B cell (primary cell): ENCODE measurements at regions not wholly inside any gene's neighbourhood (a gene's known extent, or its start where the extent isn't known, plus 50 kb on each side); places are given as distances from the start of the nearest gene placed in this dataset.

Experiments
- EZH2 ChIP-seq: IDR thresholded peaks from 2 replicates; pipeline ENCODE4 v1.6.1; 2012; ENCODE audit warnings: borderline replicate concordance, low read depth, mild to moderate bottlenecking, moderate library complexity, low read length; ENCODE audit not compliant: insufficient read depth, poor library complexity, severe bottlenecking
- TF ChIP-seq, protein P1 (sequence below): fragments of 200-600 bp; IDR thresholded peaks from one replicate; pipeline ENCODE4 v1.8.0; 2022; ENCODE audit warnings: antibody characterized with exemption, mild to moderate bottlenecking

DNA sequence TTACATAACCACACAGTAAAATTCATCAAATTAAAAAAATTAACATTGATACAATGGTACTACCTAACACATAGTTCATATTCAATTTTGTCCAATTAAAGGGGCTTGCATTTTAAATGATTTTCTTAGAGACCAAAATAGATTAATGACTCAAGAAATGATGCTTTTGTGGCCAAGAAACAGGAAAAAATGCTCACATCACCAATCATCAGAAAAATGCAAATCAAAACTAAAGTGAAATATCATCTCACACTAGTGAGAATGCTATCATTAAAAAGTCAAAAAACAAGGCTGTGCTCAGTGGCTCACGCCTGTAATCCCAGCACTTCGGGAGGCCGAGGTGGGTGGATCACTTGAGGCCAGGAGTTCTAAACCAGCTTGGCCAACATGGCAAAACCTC lies 235.6 kb downstream of the PIK3C3 start:
- TF ChIP-seq, protein P1, sequence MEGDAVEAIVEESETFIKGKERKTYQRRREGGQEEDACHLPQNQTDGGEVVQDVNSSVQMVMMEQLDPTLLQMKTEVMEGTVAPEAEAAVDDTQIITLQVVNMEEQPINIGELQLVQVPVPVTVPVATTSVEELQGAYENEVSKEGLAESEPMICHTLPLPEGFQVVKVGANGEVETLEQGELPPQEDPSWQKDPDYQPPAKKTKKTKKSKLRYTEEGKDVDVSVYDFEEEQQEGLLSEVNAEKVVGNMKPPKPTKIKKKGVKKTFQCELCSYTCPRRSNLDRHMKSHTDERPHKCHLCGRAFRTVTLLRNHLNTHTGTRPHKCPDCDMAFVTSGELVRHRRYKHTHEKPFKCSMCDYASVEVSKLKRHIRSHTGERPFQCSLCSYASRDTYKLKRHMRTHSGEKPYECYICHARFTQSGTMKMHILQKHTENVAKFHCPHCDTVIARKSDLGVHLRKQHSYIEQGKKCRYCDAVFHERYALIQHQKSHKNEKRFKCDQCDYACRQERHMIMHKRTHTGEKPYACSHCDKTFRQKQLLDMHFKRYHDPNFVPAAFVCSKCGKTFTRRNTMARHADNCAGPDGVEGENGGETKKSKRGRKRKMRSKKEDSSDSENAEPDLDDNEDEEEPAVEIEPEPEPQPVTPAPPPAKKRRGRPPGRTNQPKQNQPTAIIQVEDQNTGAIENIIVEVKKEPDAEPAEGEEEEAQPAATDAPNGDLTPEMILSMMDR: no peak
- TF ChIP-seq EZH2: no peak
